HL-60 (cell line): ENCODE measurements at regions not wholly inside any gene's neighbourhood (a gene's known extent, or its start where the extent isn't known, plus 50 kb on each side); places are given as distances from the start of the nearest gene placed in this dataset.

Source experiments
- DNase-seq, 2 experiments: peaks; one replicate each; pipeline ENCODE4 v3.0.0-alpha.2; 2010 to 2020; ENCODE audit warnings: low read depth in 1 of 2, low spot score in 1 of 2
- H3K27ac ChIP-seq: fragments of 250-450 bp; sonication (Bioruptor Pico); replicated peaks from 2 replicates; pipeline ENCODE4 v1.5.1; 2020; ENCODE audit warnings: mild to moderate bottlenecking, moderate library complexity
- H3K27me3 ChIP-seq: fragments of 250-450 bp; sonication (Bioruptor Pico); 2 replicates; pipeline ENCODE4 v1.5.1; 2021; ENCODE audit warnings: mild to moderate bottlenecking, moderate library complexity; ENCODE audit not compliant: insufficient read depth, poor library complexity, severe bottlenecking
- H3K4me3 ChIP-seq: replicated peaks from 2 replicates; pipeline ENCODE4 v1.5.1; 2011; ENCODE audit warnings: mild to moderate bottlenecking, control low read depth, low read length; ENCODE audit not compliant: insufficient read depth
- GABPA ChIP-seq: IDR thresholded peaks from 2 replicates; pipeline ENCODE4 v1.6.1; 2012; ENCODE audit warnings: low read depth
- POLR2AphosphoS5 ChIP-seq: IDR thresholded peaks from 2 replicates; pipeline ENCODE4 v1.6.1; 2012; ENCODE audit warnings: low read depth
- SPI1 ChIP-seq: IDR thresholded peaks from 2 replicates; pipeline ENCODE4 v1.6.1; 2012; ENCODE audit warnings: low read depth, mild to moderate bottlenecking, borderline replicate concordance
- TF ChIP-seq, protein P1 (sequence below): IDR thresholded peaks from one replicate; pipeline ENCODE4 v1.5.1; 2011; ENCODE audit warnings: low read length, control low read depth, inconsistent platforms; ENCODE audit not compliant: insufficient read depth
- TF ChIP-seq, protein P2 (sequence below): IDR thresholded peaks from 2 replicates; pipeline ENCODE4 v1.6.1; 2012; ENCODE audit warnings: low read depth; ENCODE audit not compliant: insufficient replicate concordance

DNA sequence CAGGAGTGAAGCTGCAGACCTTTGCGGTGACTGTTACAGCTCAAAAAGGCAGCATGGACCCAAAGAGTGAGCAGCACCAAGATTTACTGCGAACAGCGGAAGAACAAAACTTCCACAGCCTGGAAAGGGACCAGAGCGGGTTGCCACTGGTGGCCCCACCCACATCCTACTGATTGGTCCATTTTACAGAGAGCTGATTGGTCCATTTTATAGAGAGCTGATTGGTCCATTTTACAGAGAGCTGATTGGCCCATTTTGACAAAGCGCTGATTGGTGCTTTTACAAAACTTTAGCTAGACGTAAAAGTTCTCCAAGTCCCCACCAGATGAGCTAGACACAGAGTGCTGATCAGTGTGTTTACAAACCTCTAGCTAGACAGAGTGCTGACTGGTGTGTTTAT lies 134.2 kb upstream of the FRG1 start:
- H3K27me3 ChIP-seq, result no peaks in the 10 kb centered on the region
- no peak overlapping the region for H3K4me3 ChIP-seq
- TF ChIP-seq POLR2AphosphoS5 (no peak), GABPA (no peak), SPI1 (no peak)
- TF ChIP-seq, protein P1, sequence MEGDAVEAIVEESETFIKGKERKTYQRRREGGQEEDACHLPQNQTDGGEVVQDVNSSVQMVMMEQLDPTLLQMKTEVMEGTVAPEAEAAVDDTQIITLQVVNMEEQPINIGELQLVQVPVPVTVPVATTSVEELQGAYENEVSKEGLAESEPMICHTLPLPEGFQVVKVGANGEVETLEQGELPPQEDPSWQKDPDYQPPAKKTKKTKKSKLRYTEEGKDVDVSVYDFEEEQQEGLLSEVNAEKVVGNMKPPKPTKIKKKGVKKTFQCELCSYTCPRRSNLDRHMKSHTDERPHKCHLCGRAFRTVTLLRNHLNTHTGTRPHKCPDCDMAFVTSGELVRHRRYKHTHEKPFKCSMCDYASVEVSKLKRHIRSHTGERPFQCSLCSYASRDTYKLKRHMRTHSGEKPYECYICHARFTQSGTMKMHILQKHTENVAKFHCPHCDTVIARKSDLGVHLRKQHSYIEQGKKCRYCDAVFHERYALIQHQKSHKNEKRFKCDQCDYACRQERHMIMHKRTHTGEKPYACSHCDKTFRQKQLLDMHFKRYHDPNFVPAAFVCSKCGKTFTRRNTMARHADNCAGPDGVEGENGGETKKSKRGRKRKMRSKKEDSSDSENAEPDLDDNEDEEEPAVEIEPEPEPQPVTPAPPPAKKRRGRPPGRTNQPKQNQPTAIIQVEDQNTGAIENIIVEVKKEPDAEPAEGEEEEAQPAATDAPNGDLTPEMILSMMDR, result no peak
- TF ChIP-seq, protein P2, sequence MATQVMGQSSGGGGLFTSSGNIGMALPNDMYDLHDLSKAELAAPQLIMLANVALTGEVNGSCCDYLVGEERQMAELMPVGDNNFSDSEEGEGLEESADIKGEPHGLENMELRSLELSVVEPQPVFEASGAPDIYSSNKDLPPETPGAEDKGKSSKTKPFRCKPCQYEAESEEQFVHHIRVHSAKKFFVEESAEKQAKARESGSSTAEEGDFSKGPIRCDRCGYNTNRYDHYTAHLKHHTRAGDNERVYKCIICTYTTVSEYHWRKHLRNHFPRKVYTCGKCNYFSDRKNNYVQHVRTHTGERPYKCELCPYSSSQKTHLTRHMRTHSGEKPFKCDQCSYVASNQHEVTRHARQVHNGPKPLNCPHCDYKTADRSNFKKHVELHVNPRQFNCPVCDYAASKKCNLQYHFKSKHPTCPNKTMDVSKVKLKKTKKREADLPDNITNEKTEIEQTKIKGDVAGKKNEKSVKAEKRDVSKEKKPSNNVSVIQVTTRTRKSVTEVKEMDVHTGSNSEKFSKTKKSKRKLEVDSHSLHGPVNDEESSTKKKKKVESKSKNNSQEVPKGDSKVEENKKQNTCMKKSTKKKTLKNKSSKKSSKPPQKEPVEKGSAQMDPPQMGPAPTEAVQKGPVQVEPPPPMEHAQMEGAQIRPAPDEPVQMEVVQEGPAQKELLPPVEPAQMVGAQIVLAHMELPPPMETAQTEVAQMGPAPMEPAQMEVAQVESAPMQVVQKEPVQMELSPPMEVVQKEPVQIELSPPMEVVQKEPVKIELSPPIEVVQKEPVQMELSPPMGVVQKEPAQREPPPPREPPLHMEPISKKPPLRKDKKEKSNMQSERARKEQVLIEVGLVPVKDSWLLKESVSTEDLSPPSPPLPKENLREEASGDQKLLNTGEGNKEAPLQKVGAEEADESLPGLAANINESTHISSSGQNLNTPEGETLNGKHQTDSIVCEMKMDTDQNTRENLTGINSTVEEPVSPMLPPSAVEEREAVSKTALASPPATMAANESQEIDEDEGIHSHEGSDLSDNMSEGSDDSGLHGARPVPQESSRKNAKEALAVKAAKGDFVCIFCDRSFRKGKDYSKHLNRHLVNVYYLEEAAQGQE, result no peak
- DNase-seq, result no peak
- H3K27ac ChIP-seq, result no peak overlapping the region

DNA sequence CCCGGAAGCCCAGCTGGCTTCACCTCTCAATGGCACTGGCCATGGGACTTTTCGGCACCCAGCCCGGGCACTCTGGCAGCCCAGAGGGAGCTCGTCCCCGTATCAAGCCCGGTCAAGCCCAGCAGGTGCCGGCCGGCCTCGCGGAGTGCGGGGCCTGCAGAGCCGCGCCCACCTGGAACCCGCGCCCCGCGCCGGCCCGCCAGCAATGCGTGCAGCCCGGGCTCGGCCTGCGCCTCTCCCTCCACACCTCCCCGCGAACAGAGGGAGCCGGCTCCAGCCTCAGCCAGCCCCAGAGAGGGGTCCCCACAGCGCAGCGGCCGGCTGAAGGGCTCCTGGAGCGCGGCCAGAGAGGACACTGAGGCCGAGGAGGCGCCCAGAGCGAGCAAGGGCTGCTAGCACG lies 133.6 kb upstream of the FRG1 start:
- no peak overlapping the region for H3K27ac ChIP-seq
- TF ChIP-seq, protein P2, result no peak
- TF ChIP-seq SPI1, result no peak
- no peak for TF ChIP-seq GABPA
- TF ChIP-seq, protein P1, result no peak
- TF ChIP-seq POLR2AphosphoS5, result no peak
- H3K4me3 ChIP-seq, result no peak overlapping the region
- no peaks in the 10 kb centered on the region for H3K27me3 ChIP-seq
- DNase-seq, result no peak

DNA sequence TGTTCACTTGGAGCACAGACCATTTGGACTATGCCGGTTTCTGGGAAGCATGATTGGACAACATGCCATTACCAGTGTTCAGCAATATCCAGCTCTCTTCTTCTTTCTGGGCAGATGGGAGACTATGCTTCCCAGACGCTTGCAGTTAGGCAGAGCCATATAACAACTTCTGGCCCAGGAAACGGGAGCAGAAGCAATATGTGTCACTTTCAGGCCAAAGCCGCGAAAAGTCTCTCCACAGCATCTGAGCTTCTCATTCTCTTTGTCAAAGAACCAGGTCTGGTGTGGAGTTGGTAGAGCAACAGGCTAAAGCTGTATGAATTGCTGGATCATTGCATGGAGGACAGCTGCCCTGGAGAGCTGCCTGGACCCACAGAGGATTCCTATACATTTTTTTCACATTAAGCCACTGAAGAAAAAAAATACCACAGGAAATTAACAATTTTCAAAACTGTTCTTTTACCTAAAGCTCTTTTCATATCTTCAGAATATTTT lies 131.4 kb upstream of the FRG1 start:
- no peak for DNase-seq
- TF ChIP-seq GABPA, result no peak
- TF ChIP-seq, protein P1, result no peak
- TF ChIP-seq, protein P2, result no peak
- no peak for TF ChIP-seq SPI1
- TF ChIP-seq POLR2AphosphoS5, result no peak
- H3K4me3 ChIP-seq, result no peak overlapping the region
- H3K27ac ChIP-seq, result no peak overlapping the region
- no peaks in the 10 kb centered on the region for H3K27me3 ChIP-seq
